H9 (cell line): ENCODE measurements at regions not wholly inside any gene's neighbourhood (a gene's known extent, or its start where the extent isn't known, plus 50 kb on each side); places are given as distances from the start of the nearest gene placed in this dataset.

Source experiments
- DNase-seq: peaks from one replicate; pipeline ENCODE4 v3.0.0-alpha.2; 2017
- H2AFZ ChIP-seq: one replicate; pipeline ENCODE4 v1.6.1; 2013; ENCODE audit warnings: mild to moderate bottlenecking, low read length, control low read depth, moderate library complexity
- H2AK5ac ChIP-seq: 2 replicates; pipeline ENCODE4 v1.6.1; 2013; ENCODE audit warnings: low read length, control low read depth, mixed read lengths; ENCODE audit not compliant: insufficient read length
- H2BK120ac ChIP-seq: one replicate; pipeline ENCODE4 v1.6.1; 2013; ENCODE audit warnings: low read depth, mild to moderate bottlenecking, low read length, control low read depth, inconsistent platforms; ENCODE audit not compliant: poor library complexity, severe bottlenecking
- H2BK12ac ChIP-seq: 2 replicates; pipeline ENCODE4 v1.6.1; 2013; ENCODE audit warnings: low read length, control low read depth, mixed read lengths, low read depth; ENCODE audit not compliant: insufficient read length
- H2BK15ac ChIP-seq: 2 replicates; pipeline ENCODE4 v1.6.1; 2013; ENCODE audit warnings: low read depth, low read length, control low read depth
- H2BK20ac ChIP-seq: one replicate; pipeline ENCODE4 v1.6.1; 2013; ENCODE audit warnings: low read depth, mild to moderate bottlenecking, low read length, control low read depth, inconsistent platforms; ENCODE audit not compliant: poor library complexity, severe bottlenecking
- H2BK5ac ChIP-seq: 2 replicates; pipeline ENCODE4 v1.6.1; 2013; ENCODE audit warnings: low read length, control low read depth, mixed read lengths; ENCODE audit not compliant: insufficient read length
- H3K14ac ChIP-seq: 2 replicates; pipeline ENCODE4 v1.6.1; 2013; ENCODE audit warnings: low read length, control low read depth; ENCODE audit not compliant: insufficient read depth
- H3K18ac ChIP-seq: 2 replicates; pipeline ENCODE4 v1.6.1; 2013; ENCODE audit warnings: low read depth, mild to moderate bottlenecking, mixed read lengths, low read length, control low read depth; ENCODE audit not compliant: insufficient read length
- H3K23ac ChIP-seq: 2 replicates; pipeline ENCODE4 v1.6.1; 2013; ENCODE audit warnings: low read length, control low read depth, mixed read lengths, low read depth; ENCODE audit not compliant: insufficient read length
- H3K23me2 ChIP-seq: 2 replicates; pipeline ENCODE4 v1.6.1; 2013; ENCODE audit warnings: low read depth, mild to moderate bottlenecking, mixed read lengths, low read length, control low read depth; ENCODE audit not compliant: insufficient read length, poor library complexity, severe bottlenecking
- H3K27ac ChIP-seq: 2 replicates; pipeline ENCODE4 v1.5.1; 2013; ENCODE audit warnings: low read length, control low read depth, mixed read lengths, low read depth; ENCODE audit not compliant: insufficient read length
- H3K27me3 ChIP-seq: 2 replicates; pipeline ENCODE4 v1.6.1; 2013; ENCODE audit warnings: low read length, control low read depth, inconsistent platforms; ENCODE audit not compliant: insufficient read depth
- H3K4ac ChIP-seq: 2 replicates; pipeline ENCODE4 v1.6.1; 2013; ENCODE audit warnings: low read depth, mild to moderate bottlenecking, control low read depth, inconsistent platforms, low read length, moderate library complexity
- H3K4me1 ChIP-seq: 2 replicates; pipeline ENCODE4 v1.6.1; 2013; ENCODE audit warnings: low read length, control low read depth, inconsistent platforms; ENCODE audit not compliant: insufficient read depth
- H3K4me2 ChIP-seq: 2 replicates; pipeline ENCODE4 v1.6.1; 2013; ENCODE audit warnings: low read length, control low read depth, mixed read lengths; ENCODE audit not compliant: insufficient read length, insufficient read depth
- H3K56ac ChIP-seq: 2 replicates; pipeline ENCODE4 v1.6.1; 2013; ENCODE audit warnings: low read depth, mild to moderate bottlenecking, mixed read lengths, low read length, control low read depth; ENCODE audit not compliant: insufficient read length
- H3K79me1 ChIP-seq: 2 replicates; pipeline ENCODE4 v1.6.1; 2013; ENCODE audit warnings: low read depth, mild to moderate bottlenecking, moderate library complexity, low read length, control low read depth, inconsistent platforms; ENCODE audit not compliant: insufficient read depth, poor library complexity, severe bottlenecking
- H3K79me2 ChIP-seq: 2 replicates; pipeline ENCODE4 v1.6.1; 2013; ENCODE audit warnings: low read length, control low read depth, inconsistent platforms; ENCODE audit not compliant: insufficient read depth
- H3K9ac ChIP-seq: 2 replicates; pipeline ENCODE4 v1.6.1; 2013; ENCODE audit warnings: low read length, control low read depth, mixed read lengths; ENCODE audit not compliant: insufficient read length; ENCODE audit errors: extremely low read depth
- H3K9me3 ChIP-seq: one replicate; pipeline ENCODE4 v1.6.1; 2013; ENCODE audit warnings: low read depth, low read length, inconsistent platforms; ENCODE audit not compliant: control insufficient read depth
- H3T11ph ChIP-seq: one replicate; pipeline ENCODE4 v1.6.1; 2013; ENCODE audit warnings: mild to moderate bottlenecking, low read length, control low read depth, inconsistent platforms
- H4K20me1 ChIP-seq: one replicate; pipeline ENCODE4 v1.6.1; 2013; ENCODE audit not compliant: control insufficient read depth, insufficient read length, insufficient read depth
- H4K5ac ChIP-seq: 2 replicates; pipeline ENCODE4 v1.6.1; 2013; ENCODE audit warnings: low read depth, mild to moderate bottlenecking, mixed read lengths, low read length, control low read depth; ENCODE audit not compliant: insufficient read length
- H4K8ac ChIP-seq: replicated peaks from 2 replicates; pipeline ENCODE4 v1.6.1; 2013; ENCODE audit warnings: low read length, control low read depth, mixed read lengths, low read depth; ENCODE audit not compliant: insufficient read length
- H4K91ac ChIP-seq: 2 replicates; pipeline ENCODE4 v1.6.1; 2013; ENCODE audit warnings: low read depth, mild to moderate bottlenecking, moderate library complexity, mixed read lengths, low read length, control low read depth; ENCODE audit not compliant: insufficient read length
- H3K27ac Mint-ChIP-seq, 3 experiments: 2 replicates in 2 of 3; 3 replicates in 1 of 3; pipeline ENCODE4 v1.8.0; 2020 to 2021; ENCODE audit warnings: mixed read lengths in 3 of 3, mild to moderate bottlenecking in 1 of 3, moderate library complexity in 1 of 3
- H3K27me3 Mint-ChIP-seq: 2 replicates; pipeline ENCODE4 v1.8.0; 2021; ENCODE audit warnings: low read depth, mild to moderate bottlenecking, moderate library complexity, mixed read lengths
- H3K36me3 Mint-ChIP-seq, 3 experiments: 2 replicates in 2 of 3; 3 replicates in 1 of 3; pipeline ENCODE4 v1.8.0; 2020 to 2021; ENCODE audit warnings: low read depth in 3 of 3, mixed read lengths in 3 of 3; ENCODE audit not compliant: insufficient read depth in 1 of 3
- H3K4me1 Mint-ChIP-seq, 2 experiments: 2 replicates each; pipeline ENCODE4 v1.8.0; 2020; ENCODE audit warnings: mixed read lengths in 2 of 2
- H3K4me3 Mint-ChIP-seq, 2 experiments: 2 replicates in 1 of 2; 3 replicates in 1 of 2; pipeline ENCODE4 v1.8.0; 2020 to 2021; ENCODE audit warnings: mild to moderate bottlenecking in 2 of 2, mixed read lengths in 2 of 2, moderate library complexity in 1 of 2
- H3K9me3 Mint-ChIP-seq, 2 experiments: 2 replicates in 1 of 2; 3 replicates in 1 of 2; pipeline ENCODE4 v1.8.0; 2020; ENCODE audit warnings: mild to moderate bottlenecking in 2 of 2, mixed read lengths in 2 of 2, moderate library complexity in 1 of 2
- WGBS: extraction: QIAGEN DNeasy Blood & Tissue Kit; methylation state at CpG from one replicate; pipeline ENCODE4 v1.1.7; 2013; ENCODE audit warnings: missing lambda C conversion rate, low lambda C conversion rate, mixed read lengths; ENCODE audit not compliant: insufficient read length; ENCODE audit errors: extremely low coverage; 5-methylcytosine and 5-hydroxymethylcytosine counted together
- TF ChIP-seq, protein P1 (sequence below): fragments of 200-600 bp; sonication (generic); conservative IDR thresholded peaks from 3 replicates; pipeline ENCODE4 v1.8.0; 2021; ENCODE audit warnings: antibody characterized with exemption, mild to moderate bottlenecking

DNA sequence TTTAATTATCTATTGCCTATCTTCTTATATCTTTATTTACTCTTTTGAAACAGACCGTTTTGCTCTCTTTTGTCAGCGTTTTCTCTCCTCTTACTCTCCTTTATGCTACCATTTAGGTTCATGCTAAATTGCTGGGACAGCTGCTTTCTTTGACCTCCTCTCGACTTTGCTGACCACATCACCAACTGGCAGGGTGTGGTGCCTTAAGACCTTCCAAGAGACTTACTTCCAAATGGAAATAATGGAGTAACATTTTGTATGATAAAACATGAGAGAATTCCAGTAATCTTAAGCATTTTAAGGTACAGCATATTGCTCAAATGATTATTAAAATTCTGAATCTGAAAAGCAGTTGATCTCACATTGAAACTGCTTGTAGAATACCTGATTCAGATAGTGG is 71.5 kb upstream of the MEF2C start:
- peaks cover 10% of the 10 kb centered on the region; the same call in 1 of the 2 replicates for H3K4me1 ChIP-seq
- no peak overlapping the region for H3K4me3 Mint-ChIP-seq
- no peaks in the 10 kb centered on the region for H3K23me2 ChIP-seq
- H2AFZ ChIP-seq: no peak overlapping the region
- no peaks in the 10 kb centered on the region for H3K9me3 Mint-ChIP-seq
- no peak overlapping the region for H3K56ac ChIP-seq
- H3K4ac ChIP-seq: no peak overlapping the region
- no peak overlapping the region for H3K4me2 ChIP-seq
- H3K27me3 ChIP-seq: no peaks in the 10 kb centered on the region
- H2AK5ac ChIP-seq: no peak overlapping the region
- no peak for DNase-seq
- H4K91ac ChIP-seq: no peak overlapping the region
- TF ChIP-seq, protein P1, sequence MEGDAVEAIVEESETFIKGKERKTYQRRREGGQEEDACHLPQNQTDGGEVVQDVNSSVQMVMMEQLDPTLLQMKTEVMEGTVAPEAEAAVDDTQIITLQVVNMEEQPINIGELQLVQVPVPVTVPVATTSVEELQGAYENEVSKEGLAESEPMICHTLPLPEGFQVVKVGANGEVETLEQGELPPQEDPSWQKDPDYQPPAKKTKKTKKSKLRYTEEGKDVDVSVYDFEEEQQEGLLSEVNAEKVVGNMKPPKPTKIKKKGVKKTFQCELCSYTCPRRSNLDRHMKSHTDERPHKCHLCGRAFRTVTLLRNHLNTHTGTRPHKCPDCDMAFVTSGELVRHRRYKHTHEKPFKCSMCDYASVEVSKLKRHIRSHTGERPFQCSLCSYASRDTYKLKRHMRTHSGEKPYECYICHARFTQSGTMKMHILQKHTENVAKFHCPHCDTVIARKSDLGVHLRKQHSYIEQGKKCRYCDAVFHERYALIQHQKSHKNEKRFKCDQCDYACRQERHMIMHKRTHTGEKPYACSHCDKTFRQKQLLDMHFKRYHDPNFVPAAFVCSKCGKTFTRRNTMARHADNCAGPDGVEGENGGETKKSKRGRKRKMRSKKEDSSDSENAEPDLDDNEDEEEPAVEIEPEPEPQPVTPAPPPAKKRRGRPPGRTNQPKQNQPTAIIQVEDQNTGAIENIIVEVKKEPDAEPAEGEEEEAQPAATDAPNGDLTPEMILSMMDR: no peak
- no peak overlapping the region for H2BK120ac ChIP-seq
- H3K9me3 ChIP-seq: no peaks in the 10 kb centered on the region
- no peak overlapping the region for H3K27ac Mint-ChIP-seq
- H2BK5ac ChIP-seq: no peak overlapping the region
- no CpG with 5 or more reads among the region's 3 CpGs for WGBS
- H2BK12ac ChIP-seq: no peak overlapping the region
- H3K18ac ChIP-seq: no peak overlapping the region
- H3K27ac ChIP-seq: no peak overlapping the region
- no peak overlapping the region for H4K8ac ChIP-seq
- no peak overlapping the region for H4K5ac ChIP-seq
- no peak overlapping the region for H2BK15ac ChIP-seq
- no peaks in the 10 kb centered on the region for H3K79me2 ChIP-seq
- H3K14ac ChIP-seq: no peak overlapping the region
- no peak overlapping the region for H3T11ph ChIP-seq
- H3K36me3 Mint-ChIP-seq: no peaks in the 10 kb centered on the region
- H3K27me3 Mint-ChIP-seq: no peaks in the 10 kb centered on the region
- peaks cover 19 to 26% of the 10 kb centered on the region in 2 experiments for H3K4me1 Mint-ChIP-seq
- H3K9ac ChIP-seq: no peak overlapping the region
- no peak overlapping the region for H2BK20ac ChIP-seq
- H3K79me1 ChIP-seq: no peaks in the 10 kb centered on the region
- H4K20me1 ChIP-seq: no peaks in the 10 kb centered on the region
- H3K23ac ChIP-seq: no peak overlapping the region
